PC-3 (cell line): ENCODE measurements at regions not wholly inside any gene's neighbourhood (a gene's known extent, or its start where the extent isn't known, plus 50 kb on each side); places are given as distances from the start of the nearest gene placed in this dataset.

Source experiments
- ATAC-seq: fragments of 200-7000 bp; cut with Tn5 transposase; 2 replicates; pipeline ENCODE4 v1.9.1; 2020; ENCODE audit warnings: mild to moderate bottlenecking, moderate library complexity
- BruUV-seq: library from RNA; stranded (reverse); fragments of 400-500 nt; replicated peaks from 2 replicates; lab custom pipeline; 2021; lab: Mats Ljungman, UMichigan
- CTCF ChIA-PET: fragments of 300-600 bp; sonication (Branson Sonifier 250); formaldehyde crosslinking; loops from one replicate; lab custom pipeline; 2022; ENCODE audit warnings: antibody characterized with exemption; lab: Charles Lee
- POLR2A ChIA-PET: fragments of 300-600 bp; sonication (Branson Sonifier 250); formaldehyde crosslinking; loops from one replicate; lab custom pipeline; 2022; ENCODE audit warnings: antibody characterized with exemption; ENCODE audit not compliant: unreplicated experiment; lab: Charles Lee
- DNase-seq: peaks from one replicate; pipeline ENCODE4 v3.0.0-alpha.2; 2015
- H2AFZ ChIP-seq: fragments of 300-600 bp; sonication (generic); 2 replicates; pipeline ENCODE4 v1.6.0; 2016; ENCODE audit warnings: antibody characterized with exemption, low read length
- H3F3A ChIP-seq: fragments of 300-600 bp; sonication (generic); one replicate; pipeline ENCODE4 v1.6.0; 2017; ENCODE audit warnings: antibody characterized with exemption, low read length, control low read depth, mild to moderate bottlenecking; ENCODE audit not compliant: unreplicated experiment
- H3K27ac ChIP-seq: fragments of 300-600 bp; sonication (generic); 2 replicates; pipeline ENCODE4 v1.5.1; 2016; ENCODE audit warnings: mild to moderate bottlenecking, low read length
- H3K27me3 ChIP-seq: fragments of 300-600 bp; sonication (generic); 2 replicates; pipeline ENCODE4 v1.6.1; 2016; ENCODE audit warnings: low read length, mixed read lengths
- H3K36me3 ChIP-seq: fragments of 300-600 bp; sonication (generic); 2 replicates; pipeline ENCODE4 v1.6.1; 2016; ENCODE audit warnings: low read depth, mixed run types, low read length, mixed read lengths
- H3K4me1 ChIP-seq: fragments of 300-600 bp; sonication (generic); 2 replicates; pipeline ENCODE4 v1.5.1; 2016; ENCODE audit warnings: low read length; ENCODE audit not compliant: insufficient read depth
- H3K4me2 ChIP-seq: fragments of 300-600 bp; sonication (generic); 2 replicates; pipeline ENCODE4 v1.6.0; 2016; ENCODE audit warnings: low read length
- H3K4me3 ChIP-seq: fragments of 300-600 bp; sonication (generic); 2 replicates; pipeline ENCODE4 v1.5.1; 2016; ENCODE audit warnings: mild to moderate bottlenecking, low read length, mixed read lengths
- H3K79me2 ChIP-seq: fragments of 300-600 bp; sonication (generic); 2 replicates; pipeline ENCODE4 v1.6.1; 2017; ENCODE audit warnings: low read length, mixed read lengths
- H3K9ac ChIP-seq: fragments of 300-600 bp; sonication (generic); 2 replicates; pipeline ENCODE4 v1.6.0; 2016; ENCODE audit warnings: mild to moderate bottlenecking, low read length
- H3K9me2 ChIP-seq: fragments of 300-600 bp; sonication (generic); replicated peaks from 2 replicates; pipeline ENCODE4 v1.6.1; 2016; ENCODE audit warnings: mixed run types, low read length, mixed read lengths
- H3K9me3 ChIP-seq: fragments of 300-600 bp; sonication (generic); 2 replicates; pipeline ENCODE4 v1.6.1; 2016; ENCODE audit warnings: low read length, mixed read lengths
- H4K20me1 ChIP-seq: fragments of 300-600 bp; sonication (generic); 2 replicates; pipeline ENCODE4 v1.6.1; 2016; ENCODE audit warnings: low read length, mixed read lengths
- EZH2 ChIP-seq: fragments of 300-600 bp; sonication (generic); IDR thresholded peaks from one replicate; pipeline ENCODE4 v1.6.1; 2017; ENCODE audit warnings: antibody characterized with exemption, mild to moderate bottlenecking, low read length; ENCODE audit not compliant: unreplicated experiment
- EZH2phosphoT487 ChIP-seq: fragments of 300-600 bp; sonication (generic); IDR thresholded peaks from 2 replicates; pipeline ENCODE4 v1.6.1; 2018; ENCODE audit warnings: mild to moderate bottlenecking, antibody characterized with exemption, low read length, borderline replicate concordance
- intact Hi-C: fragments of 100-400 bp; cut with micrococcal nuclease; formaldehyde crosslinking; loops from 2 replicates; pipeline ENCODE4 v1.9.0; 2023
- TF ChIP-seq, protein P1 (sequence below): fragments of 300-600 bp; sonication (generic); conservative IDR thresholded peaks from 2 replicates; pipeline ENCODE4 v1.5.1; 2017; ENCODE audit warnings: antibody characterized with exemption, low read depth, mild to moderate bottlenecking, low read length

DNA sequence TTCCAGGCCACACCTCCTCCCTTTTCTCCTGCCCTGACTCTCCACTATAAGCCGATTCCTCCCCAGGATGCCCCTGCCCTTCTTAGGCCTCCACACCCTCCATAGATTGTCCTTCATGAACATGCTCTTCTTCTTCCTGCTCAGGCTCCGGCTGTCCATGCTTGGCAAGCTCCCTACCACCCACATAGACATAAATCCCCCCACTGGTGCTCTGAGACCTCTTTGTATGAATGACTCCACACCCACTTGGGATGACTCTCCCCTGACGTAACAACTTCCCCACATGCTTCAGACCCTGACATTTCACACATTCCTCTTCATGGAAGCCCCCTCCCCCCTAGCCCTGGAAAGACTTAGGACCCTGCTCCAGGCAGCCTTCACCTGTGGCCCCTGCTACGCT lies 542.5 kb upstream of the LARGE1 start:
- ATAC-seq: no peak
- Histone ChIP-seq H3K27ac (no peak overlapping the region), H3K27me3 (no peaks in the 10 kb centered on the region), H2AFZ (no peak overlapping the region), H3K9me3 (no peaks in the 10 kb centered on the region), H3F3A (no peaks in the 10 kb centered on the region), H3K4me1 (no peaks in the 10 kb centered on the region), H3K4me3 (no peak overlapping the region), H3K36me3 (no peaks in the 10 kb centered on the region), H3K9me2 (no peaks in the 10 kb centered on the region), H3K79me2 (no peaks in the 10 kb centered on the region), H3K4me2 (no peak overlapping the region), H3K9ac (no peak overlapping the region), H4K20me1 (no peaks in the 10 kb centered on the region)
- ChIA-PET CTCF (no interaction called here), POLR2A (no interaction called here)
- intact Hi-C loops: no loop called here
- TF ChIP-seq EZH2: no peak
- TF ChIP-seq EZH2phosphoT487: no peak
- BruUV-seq: no TSS peak
- DNase-seq: no peak

DNA sequence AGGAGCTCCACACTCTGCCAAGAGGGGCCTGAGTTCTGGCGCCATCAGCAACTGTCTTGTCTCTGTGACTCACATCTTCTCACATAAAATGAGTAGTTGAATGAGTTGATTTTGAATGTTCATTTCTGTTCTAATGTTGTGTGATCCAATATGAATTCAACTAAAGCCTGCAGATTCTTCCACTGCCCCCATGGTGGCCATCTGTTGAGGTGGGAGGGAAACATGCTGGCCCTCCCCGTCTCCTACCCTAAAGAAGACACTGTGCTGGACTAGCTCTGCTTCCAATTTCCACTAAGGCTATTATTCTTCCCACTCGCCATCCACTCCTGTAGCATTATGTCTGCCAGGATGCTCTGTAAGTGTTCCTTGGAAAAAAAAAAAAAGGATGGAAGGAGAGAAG lies 555.6 kb upstream of the LARGE1 start:
- Histone ChIP-seq H3K4me3 (no peak overlapping the region), H3K4me1 (no peaks in the 10 kb centered on the region), H3K27ac (no peak overlapping the region), H3K9me3 (0 out of 2 replicates have a peak, but pooled peaks cover 4% of the 10 kb centered on the region), H3K9ac (no peak overlapping the region), H3K36me3 (no peaks in the 10 kb centered on the region), H3K27me3 (no peaks in the 10 kb centered on the region), H3K4me2 (no peak overlapping the region), H3K79me2 (no peaks in the 10 kb centered on the region), H2AFZ (no peak overlapping the region), H3F3A (no peaks in the 10 kb centered on the region), H3K9me2 (no peaks in the 10 kb centered on the region), H4K20me1 (no peaks in the 10 kb centered on the region)
- ChIA-PET POLR2A (no interaction called here), CTCF (no interaction called here)
- BruUV-seq: no TSS peak
- TF ChIP-seq, protein P1, sequence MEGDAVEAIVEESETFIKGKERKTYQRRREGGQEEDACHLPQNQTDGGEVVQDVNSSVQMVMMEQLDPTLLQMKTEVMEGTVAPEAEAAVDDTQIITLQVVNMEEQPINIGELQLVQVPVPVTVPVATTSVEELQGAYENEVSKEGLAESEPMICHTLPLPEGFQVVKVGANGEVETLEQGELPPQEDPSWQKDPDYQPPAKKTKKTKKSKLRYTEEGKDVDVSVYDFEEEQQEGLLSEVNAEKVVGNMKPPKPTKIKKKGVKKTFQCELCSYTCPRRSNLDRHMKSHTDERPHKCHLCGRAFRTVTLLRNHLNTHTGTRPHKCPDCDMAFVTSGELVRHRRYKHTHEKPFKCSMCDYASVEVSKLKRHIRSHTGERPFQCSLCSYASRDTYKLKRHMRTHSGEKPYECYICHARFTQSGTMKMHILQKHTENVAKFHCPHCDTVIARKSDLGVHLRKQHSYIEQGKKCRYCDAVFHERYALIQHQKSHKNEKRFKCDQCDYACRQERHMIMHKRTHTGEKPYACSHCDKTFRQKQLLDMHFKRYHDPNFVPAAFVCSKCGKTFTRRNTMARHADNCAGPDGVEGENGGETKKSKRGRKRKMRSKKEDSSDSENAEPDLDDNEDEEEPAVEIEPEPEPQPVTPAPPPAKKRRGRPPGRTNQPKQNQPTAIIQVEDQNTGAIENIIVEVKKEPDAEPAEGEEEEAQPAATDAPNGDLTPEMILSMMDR: no peak
- TF ChIP-seq EZH2 (no peak), EZH2phosphoT487 (no peak)
- intact Hi-C loops: no loop called here
- ATAC-seq (no peak), DNase-seq (no peak)

DNA sequence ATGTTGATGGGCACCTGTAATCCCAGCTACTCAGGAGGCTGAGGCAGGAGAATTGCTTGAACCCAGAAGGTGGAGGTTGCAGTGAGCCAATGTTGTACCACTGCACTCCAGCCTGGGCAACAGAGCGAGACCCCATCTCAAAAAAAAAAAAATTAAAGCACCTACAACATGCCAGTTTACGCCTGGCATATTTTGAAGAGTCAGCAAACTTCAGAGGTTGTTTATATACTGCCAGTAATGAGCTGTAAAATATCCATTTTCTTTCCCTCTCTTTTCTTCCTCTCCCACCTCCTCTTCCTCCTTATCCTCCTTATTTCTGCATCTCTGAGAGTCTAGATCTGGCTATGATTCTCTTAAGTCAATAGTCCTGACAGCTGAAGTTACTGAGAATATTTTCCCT lies 556.5 kb upstream of the LARGE1 start:
- no peaks in the 10 kb centered on the region for H3K79me2 ChIP-seq
- 0 out of 2 replicates have a peak, but pooled peaks cover 8% of the 10 kb centered on the region for H3K9me3 ChIP-seq
- DNase-seq: no peak
- H4K20me1 ChIP-seq: no peaks in the 10 kb centered on the region
- no peak overlapping the region for H3K4me2 ChIP-seq
- no peak for ATAC-seq
- H3K27me3 ChIP-seq: no peaks in the 10 kb centered on the region
- H3K27ac ChIP-seq: no peak overlapping the region
- H3K36me3 ChIP-seq: no peaks in the 10 kb centered on the region
- intact Hi-C loops: no loop called here
- no peak overlapping the region for H3K4me3 ChIP-seq
- H3K9me2 ChIP-seq: no peaks in the 10 kb centered on the region
- H3K4me1 ChIP-seq: no peaks in the 10 kb centered on the region
- BruUV-seq: no TSS peak
- CTCF ChIA-PET: no interaction called here
- H2AFZ ChIP-seq: no peak overlapping the region
- no peak overlapping the region for H3K9ac ChIP-seq
- no peaks in the 10 kb centered on the region for H3F3A ChIP-seq
- POLR2A ChIA-PET: no interaction called here
- TF ChIP-seq EZH2phosphoT487: no peak
- no peak for TF ChIP-seq EZH2
- TF ChIP-seq, protein P1: no peak
